Small intestine (tissue), 7 donors: ENCODE measurements at regions not wholly inside any gene's neighbourhood (a gene's known extent, or its start where the extent isn't known, plus 50 kb on each side); places are given as distances from the start of the nearest gene placed in this dataset.

ENCODE experiments used
- DNase-seq, 2 donors: peaks; one replicate each; pipeline versions ENCODE4 v3.0.0 to v3.0.0-alpha.2; 2013
- FAIRE-seq: peaks from 2 replicates; lab custom pipeline; 2012; peaks lifted over from hg19 to GRCh38; lab: Jason Lieb, UNC
- H3K27ac ChIP-seq, 3 donors: one replicate each; pipeline ENCODE4 v1.5.1; 2013; ENCODE audit warnings: low read length in 2 of 3, mild to moderate bottlenecking in 2 of 3, control low read depth in 1 of 3, inconsistent platforms in 1 of 3, low read depth in 1 of 3, moderate library complexity in 1 of 3
- H3K27me3 ChIP-seq, 3 donors: one replicate each; pipeline ENCODE4 v1.6.1; 2013; ENCODE audit warnings: low read length in 3 of 3, inconsistent platforms in 1 of 3; ENCODE audit not compliant: control insufficient read depth in 3 of 3, insufficient read depth in 3 of 3
- H3K36me3 ChIP-seq, 3 donors: one replicate each; pipeline ENCODE4 v1.6.1; 2013; ENCODE audit warnings: low read length in 3 of 3, inconsistent platforms in 1 of 3, low read depth in 1 of 3, mild to moderate bottlenecking in 1 of 3, moderate library complexity in 1 of 3; ENCODE audit not compliant: control insufficient read depth in 3 of 3, insufficient read depth in 2 of 3
- H3K4me1 ChIP-seq, 3 donors: one replicate each; pipeline ENCODE4 v1.6.1; 2013; ENCODE audit warnings: low read length in 2 of 3, inconsistent platforms in 1 of 3, low read depth in 1 of 3, mild to moderate bottlenecking in 1 of 3, moderate library complexity in 1 of 3; ENCODE audit not compliant: control insufficient read depth in 3 of 3, insufficient read depth in 2 of 3
- H3K4me3 ChIP-seq, 3 donors: one replicate each; pipeline ENCODE4 v1.5.1; 2013; ENCODE audit warnings: low read length in 3 of 3, control low read depth in 1 of 3, inconsistent platforms in 1 of 3, low read depth in 1 of 3, mild to moderate bottlenecking in 1 of 3, moderate library complexity in 1 of 3
- H3K9me3 ChIP-seq, 2 donors: one replicate each; pipeline ENCODE4 v1.6.1; 2013; ENCODE audit warnings: low read depth in 1 of 2, low read length in 1 of 2; ENCODE audit not compliant: control insufficient read depth in 2 of 2, insufficient read depth in 1 of 2
- WGBS, 3 donors: extraction: QIAGEN DNeasy Blood & Tissue Kit; methylation state at CpG; one replicate each; pipeline ENCODE4 v1.1.7; 2013; 5-methylcytosine and 5-hydroxymethylcytosine counted together
- donor health status: healthy with polysubstance abuse.
- donor health status: control.
- donor health status: control.
- donor health status: Bipolar disorder and iron deficiency.
- donor health status: healthy.

DNA sequence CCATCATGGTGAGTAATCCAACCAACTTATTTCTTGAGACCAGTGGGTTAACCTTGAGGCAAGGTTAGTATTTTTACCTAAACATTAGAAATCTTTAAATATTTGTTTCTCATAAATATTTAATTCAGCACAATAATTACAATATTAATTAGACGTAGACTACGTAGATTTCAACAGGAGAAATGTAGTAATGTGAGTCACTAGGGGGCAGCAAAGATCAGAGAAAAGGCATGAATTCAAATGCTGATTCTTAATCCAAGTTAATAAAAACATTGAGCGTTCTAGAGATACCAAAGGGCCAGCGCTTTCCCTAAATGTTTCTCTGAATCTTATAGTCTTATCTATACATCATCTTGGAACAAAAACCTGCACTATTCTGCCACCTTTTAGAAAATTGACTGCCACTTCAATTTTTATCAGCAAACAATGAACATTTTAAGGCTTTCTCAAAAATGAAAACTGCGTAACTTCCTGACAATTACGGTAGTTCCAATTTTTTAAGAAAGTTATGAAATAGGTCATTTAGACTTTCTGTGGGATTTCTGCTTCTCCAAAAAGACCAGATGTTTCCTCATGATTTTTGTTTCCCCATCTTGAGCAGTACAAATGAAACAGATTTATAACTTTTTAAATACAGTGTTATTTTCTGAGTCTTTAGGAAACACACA is 180.7 kb downstream of the GASK1B start:
- FAIRE-seq (peak; percentile 94), DNase-seq (peak; percentile 79 to 81)
- no peaks in the 10 kb centered on the region for H3K27me3 ChIP-seq
- H3K9me3 ChIP-seq: no peaks in the 10 kb centered on the region
- peak overlapping the region in 1 of 3 donors; percentile 18 for H3K4me3 ChIP-seq
- peak overlapping the region in 1 of 3 donors; percentile 52 for H3K27ac ChIP-seq
- WGBS, 3 donors: 7 to 12% (median 7%) methylated on average over 6 of the region's 6 CpGs
- no peaks in the 10 kb centered on the region for H3K36me3 ChIP-seq
- peaks cover 0 to 13% (median 0%) of the 10 kb centered on the region in 3 donors for H3K4me1 ChIP-seq

DNA sequence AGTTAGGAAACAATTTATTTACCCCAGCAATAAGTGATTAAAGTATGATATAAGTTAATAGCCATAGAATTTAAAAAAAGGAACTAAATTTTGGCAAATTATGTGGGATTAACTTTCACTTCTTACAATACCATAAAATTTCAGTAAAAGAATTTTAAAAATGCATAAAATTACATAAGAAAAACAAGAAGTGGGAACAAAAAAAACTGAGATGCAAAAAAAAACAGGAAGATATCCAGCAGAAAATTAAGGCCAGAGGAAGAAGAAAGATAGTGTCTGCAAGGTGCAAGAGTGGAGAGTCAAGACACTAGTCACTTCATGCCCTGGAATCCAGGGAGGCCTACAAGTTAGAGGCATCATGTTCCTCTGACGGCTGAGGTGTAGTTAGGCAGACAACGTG is 184.2 kb downstream of the GASK1B start:
- H3K4me1 ChIP-seq: peaks cover 0 to 2% (median 0%) of the 10 kb centered on the region in 3 donors
- 74 to 92% (median 86%) methylated on average over 2 of the region's 2 CpGs for WGBS, 3 donors
- H3K4me3 ChIP-seq: no peak overlapping the region
- FAIRE-seq: no peak
- H3K36me3 ChIP-seq: no peaks in the 10 kb centered on the region
- no peak overlapping the region for H3K27ac ChIP-seq
- H3K9me3 ChIP-seq: no peaks in the 10 kb centered on the region
- H3K27me3 ChIP-seq: no peaks in the 10 kb centered on the region
- no peak for DNase-seq

DNA sequence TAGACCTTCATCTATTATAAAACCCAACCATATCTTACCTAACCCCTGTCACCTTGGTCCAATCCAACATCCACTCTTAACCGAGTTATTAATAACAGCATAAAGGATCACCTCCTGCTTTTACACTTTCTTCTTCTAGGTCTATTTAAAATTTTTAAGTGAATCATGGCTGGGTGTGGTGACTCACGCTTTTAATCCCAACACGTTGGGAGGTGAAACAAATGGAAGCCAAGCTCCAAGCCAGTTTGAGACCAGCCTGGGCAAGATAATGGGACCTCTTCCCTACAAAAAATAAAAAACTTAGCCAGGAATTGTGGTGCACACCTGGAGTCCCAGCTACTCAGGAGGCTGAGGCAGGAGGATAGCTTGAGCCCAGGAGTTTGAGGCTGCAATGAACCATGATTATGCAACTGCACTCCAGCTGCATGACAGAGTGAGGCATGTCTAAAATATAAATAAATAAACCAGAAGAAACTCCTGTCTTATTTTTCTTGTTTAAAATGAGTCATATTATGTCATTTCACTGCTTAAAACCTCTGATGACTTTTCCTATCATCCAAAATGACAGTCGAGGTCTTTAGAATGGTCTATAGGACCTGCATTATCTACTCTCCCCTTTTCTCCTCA is 188.4 kb downstream of the GASK1B start:
- no peaks in the 10 kb centered on the region for H3K27me3 ChIP-seq
- H3K27ac ChIP-seq: no peak overlapping the region
- no peaks in the 10 kb centered on the region for H3K4me1 ChIP-seq
- no peaks in the 10 kb centered on the region for H3K36me3 ChIP-seq
- H3K4me3 ChIP-seq: no peak overlapping the region
- 62 to 88% (median 68%) methylated on average over 4 of the region's 4 CpGs for WGBS, 3 donors
- no peaks in the 10 kb centered on the region for H3K9me3 ChIP-seq
- FAIRE-seq (no peak), DNase-seq (no peak)

DNA sequence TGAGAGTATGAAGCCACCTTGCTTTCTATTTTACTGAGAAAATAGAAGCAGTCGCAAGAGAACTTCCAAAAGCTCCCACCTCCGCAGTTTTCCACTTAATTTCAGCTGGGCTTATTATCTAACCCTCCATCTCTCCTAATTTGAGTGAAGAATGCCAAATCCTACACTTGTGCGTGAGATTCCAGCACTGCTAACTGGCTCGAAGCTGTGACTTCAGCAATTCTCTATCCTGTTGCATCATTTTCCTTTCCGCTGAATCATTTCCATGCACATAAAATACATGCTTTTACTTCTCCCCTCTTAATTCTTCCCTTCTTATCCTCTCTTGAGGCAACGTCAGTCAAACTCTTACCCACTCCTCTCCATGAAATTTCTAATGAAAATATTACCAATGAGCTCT is 189.5 kb downstream of the GASK1B start:
- Histone ChIP-seq H3K27me3 (no peaks in the 10 kb centered on the region), H3K9me3 (no peaks in the 10 kb centered on the region), H3K27ac (no peak overlapping the region), H3K4me1 (no peaks in the 10 kb centered on the region), H3K36me3 (no peaks in the 10 kb centered on the region), H3K4me3 (no peak overlapping the region)
- 82 to 90% (median 82%) methylated on average over 6 of the region's 6 CpGs for WGBS, 3 donors
- no peak for DNase-seq
- FAIRE-seq: no peak

DNA sequence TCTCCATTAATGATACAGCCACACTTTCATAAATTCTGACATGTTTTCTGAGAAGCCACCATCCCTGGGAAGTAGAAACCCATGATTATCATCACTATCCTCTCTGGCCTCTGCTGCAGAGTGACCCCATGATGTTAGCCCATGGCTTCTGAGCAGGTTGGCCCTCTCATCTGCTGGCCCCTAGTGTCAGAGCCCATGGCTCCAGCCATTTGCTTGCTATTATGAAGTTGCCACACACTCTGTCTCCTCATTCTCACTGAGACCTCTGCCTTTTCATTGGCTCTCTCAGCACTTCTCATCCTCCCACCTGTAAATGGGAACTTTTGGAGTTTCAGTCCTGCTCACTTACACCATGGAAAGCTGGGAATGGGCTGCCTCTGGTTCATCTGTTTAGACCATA is 192.7 kb downstream of the GASK1B start:
- Histone ChIP-seq H3K4me1 (no peaks in the 10 kb centered on the region), H3K27ac (no peak overlapping the region), H3K36me3 (no peaks in the 10 kb centered on the region), H3K4me3 (no peak overlapping the region), H3K27me3 (no peaks in the 10 kb centered on the region), H3K9me3 (no peaks in the 10 kb centered on the region)
- FAIRE-seq (no peak), DNase-seq (no peak)

DNA sequence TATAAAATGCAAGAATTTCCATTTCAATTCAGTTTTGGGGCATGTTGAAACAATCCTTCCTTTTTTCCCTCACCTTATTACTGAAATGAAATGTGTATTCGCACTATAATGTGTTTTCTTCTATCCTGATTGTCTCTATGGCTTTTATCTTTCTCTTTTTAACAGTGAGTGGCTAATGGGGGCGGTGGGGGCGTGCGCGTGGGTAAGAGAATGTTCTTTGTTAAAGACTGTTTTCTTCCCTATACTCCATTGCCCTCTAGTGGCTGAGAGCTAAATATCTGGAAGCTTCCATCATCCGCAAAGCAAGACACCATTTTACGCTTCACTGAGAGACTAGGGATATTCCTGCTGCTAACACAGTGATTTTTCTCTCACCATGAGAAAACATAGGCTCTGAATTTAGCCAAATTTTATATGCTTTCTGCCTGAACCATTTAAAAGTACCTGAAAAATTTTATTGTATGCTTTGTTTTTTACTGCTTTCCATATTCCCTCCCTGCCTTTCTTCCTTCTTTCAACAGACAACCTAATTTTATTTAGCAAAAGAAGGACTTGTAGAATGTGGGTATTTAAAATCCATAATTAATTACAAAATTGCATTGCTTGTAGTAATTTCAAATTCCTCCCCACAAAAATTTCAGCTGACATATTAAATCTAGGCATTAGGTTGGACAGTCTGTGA is 194.0 kb downstream of the GASK1B start:
- FAIRE-seq: no peak

DNA sequence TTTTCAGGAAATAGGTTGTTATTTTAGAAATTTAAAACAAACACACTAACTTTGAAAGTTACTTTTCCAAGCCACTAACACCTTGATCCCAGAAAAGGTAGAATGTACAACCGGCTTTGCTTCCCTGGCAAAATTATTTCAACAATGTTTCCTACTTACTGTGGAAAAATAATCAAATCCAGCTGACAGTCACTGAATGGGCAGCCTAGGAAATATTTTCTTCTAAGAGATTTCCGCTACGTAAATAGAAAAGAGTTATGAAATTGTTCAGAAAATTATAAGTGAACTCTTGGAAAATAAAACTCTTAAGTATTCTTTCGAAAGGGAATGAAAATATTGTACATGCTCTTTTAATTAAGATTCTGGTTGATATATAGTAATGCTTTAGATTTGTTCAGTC is 195.7 kb downstream of the GASK1B start:
- Histone ChIP-seq H3K4me1 (no peaks in the 10 kb centered on the region), H3K36me3 (no peaks in the 10 kb centered on the region), H3K9me3 (no peaks in the 10 kb centered on the region), H3K27ac (no peak overlapping the region), H3K4me3 (no peak overlapping the region), H3K27me3 (no peaks in the 10 kb centered on the region)
- DNase-seq (no peak), FAIRE-seq (no peak)
- WGBS, 3 donors: 80 to 94% (median 86%) methylated on average over 4 of the region's 4 CpGs

More for the DNA sequence above, 194.0 kb downstream of the GASK1B start:
- Histone ChIP-seq H3K27ac (no peak overlapping the region), H3K27me3 (no peaks in the 10 kb centered on the region), H3K36me3 (no peaks in the 10 kb centered on the region), H3K4me1 (no peaks in the 10 kb centered on the region), H3K9me3 (no peaks in the 10 kb centered on the region), H3K4me3 (no peak overlapping the region)
- WGBS, 3 donors: 6 to 8% (median 7%) methylated on average over 7 of the region's 7 CpGs
- DNase-seq: peak; percentile 55 to 73

DNA sequence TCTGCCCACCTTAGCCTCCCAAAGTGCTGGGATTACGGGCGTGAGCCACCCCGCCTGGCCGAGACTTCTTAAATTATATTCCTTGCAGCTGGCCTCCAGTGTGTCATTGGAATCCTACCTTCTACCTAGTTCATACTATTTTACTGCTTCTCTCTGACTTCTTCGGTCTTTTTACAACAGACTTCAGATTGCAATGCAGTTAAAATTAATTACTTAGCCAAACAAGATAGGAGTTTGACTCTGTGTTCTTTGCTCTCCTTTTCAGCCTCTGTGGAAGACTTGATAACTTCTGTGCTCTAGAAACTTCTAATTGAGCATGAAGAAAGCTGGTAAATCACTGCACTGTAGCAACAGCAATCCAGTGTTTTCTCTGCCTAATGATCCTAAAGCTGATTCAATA is 199.5 kb downstream of the GASK1B start:
- FAIRE-seq: no peak
- WGBS, 3 donors: 22 to 66% (median 39%) methylated on average over 5 of the region's 5 CpGs
- Histone ChIP-seq H3K27ac (no peak overlapping the region), H3K4me1 (no peaks in the 10 kb centered on the region), H3K9me3 (no peaks in the 10 kb centered on the region), H3K27me3 (no peaks in the 10 kb centered on the region), H3K4me3 (no peak overlapping the region), H3K36me3 (no peaks in the 10 kb centered on the region)
- DNase-seq: peak; percentile 11 to 56
